ENCODE measurements at regions not wholly inside any gene's neighbourhood (a gene's known extent, or its start where the extent isn't known, plus 50 kb on each side); places are given as distances from the start of the nearest gene placed in this dataset.
A peak's percentile ranks its signal among the peaks of the same experiment; 100 is the strongest.

GRCh38 chr12:123077298-123078119 lies 73.4 kb downstream of the PITPNM2 start:
- DNase-seq (ENCODE audit: low read depth): no peak

DNA sequence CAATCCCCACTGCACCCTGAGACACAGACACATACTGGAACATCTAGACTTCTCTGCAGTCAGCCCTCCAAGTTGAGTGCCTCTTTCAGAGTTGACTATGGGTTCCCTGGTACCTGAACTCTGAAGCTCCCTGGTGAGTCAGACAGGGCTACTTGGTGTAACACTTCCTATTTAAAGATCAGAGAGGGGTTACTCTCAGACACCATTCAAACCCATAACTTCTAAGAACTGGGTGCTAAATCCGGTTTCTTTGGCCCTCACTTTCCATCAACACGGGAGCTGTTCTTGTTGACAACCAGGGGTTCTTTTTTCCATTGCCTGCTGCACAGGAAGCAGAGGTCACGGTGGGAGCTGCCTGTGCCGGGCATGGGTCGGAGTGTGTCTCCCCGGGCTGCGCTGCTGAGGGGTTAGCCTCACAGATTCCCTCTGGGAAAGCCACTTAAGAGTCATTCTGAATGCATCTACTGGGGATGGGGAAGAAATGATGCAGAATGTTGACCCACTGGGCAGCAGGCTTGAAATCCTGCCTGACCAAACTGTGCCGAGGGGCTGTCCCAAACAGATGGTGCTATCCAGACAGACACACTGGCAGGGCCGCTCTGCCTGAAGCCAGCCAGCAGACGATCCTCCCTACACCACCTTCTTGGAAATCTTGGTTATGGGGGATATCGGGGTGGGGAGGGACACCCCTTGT lies 74.1 kb downstream of the PITPNM2 start:
- DNase-seq (ENCODE audit: low read depth): no peak

DNA sequence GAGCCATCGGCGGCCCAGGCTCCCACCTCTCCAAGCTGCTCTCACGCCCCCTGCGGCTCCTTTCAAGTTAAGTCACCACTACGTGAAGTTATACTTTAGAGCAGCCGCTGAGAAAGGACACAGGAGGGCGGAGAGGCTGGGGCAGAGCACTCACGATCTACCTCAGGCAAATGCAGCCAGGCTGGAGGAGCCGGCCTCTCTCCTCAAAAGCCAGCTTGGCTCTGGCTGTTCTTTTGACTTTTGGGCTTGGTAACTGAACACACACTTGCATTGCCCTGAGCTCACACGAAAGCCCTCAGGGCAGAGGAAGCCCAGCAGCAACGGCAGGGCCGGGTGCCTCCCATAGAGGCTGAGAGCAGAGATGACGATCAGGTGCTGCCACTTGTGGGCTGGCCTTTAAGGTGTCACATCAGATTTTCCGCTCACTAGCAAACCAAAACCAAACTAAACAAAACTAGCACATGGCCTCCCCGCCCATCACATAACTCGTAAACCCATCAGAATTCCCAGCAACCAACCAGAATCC lies 75.2 kb downstream of the PITPNM2 start:
- DNase-seq (ENCODE audit: low read depth): no peak

DNA sequence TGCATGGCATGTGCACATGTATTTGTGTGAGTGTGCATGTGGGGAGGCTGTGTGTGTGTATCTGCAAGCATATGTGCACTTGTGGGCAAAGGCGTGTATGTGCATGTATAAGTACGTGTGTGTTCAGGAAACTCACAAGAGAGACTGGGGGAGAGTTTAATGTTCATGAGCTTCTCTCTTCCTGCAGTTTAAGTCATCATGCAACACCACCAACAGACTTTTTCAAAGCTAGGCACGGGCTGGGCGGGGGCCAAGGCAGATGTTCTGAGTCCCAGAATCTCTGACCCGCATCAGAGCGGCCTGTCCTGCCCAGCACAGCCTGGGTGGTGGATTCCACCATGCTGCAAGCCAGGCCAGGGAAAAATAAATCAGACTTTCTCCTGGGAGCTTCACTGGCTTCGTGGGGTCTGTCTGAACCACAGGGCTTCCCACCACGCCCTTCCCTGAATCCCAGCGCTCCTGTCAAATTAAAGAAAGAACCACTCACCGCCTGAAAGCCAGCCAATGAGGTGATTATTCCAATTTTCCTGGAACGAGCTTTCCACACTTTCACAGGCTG lies 75.7 kb downstream of the PITPNM2 start:
- DNase-seq (ENCODE audit: low read depth): no peak

GRCh38 chr12:123073962-123074801 lies 76.7 kb downstream of the PITPNM2 start:
- DNase-seq (ENCODE audit: low read depth): no peak

- DNase-seq (ENCODE audit: low read depth): no peak
Observed at GRCh38 chr12:123073292-123073691, 77.6 kb downstream of the PITPNM2 start.

GRCh38 chr12:123071857-123072256 lies 79.0 kb downstream of the PITPNM2 start:
- DNase-seq (ENCODE audit: low read depth): no peak

DNA sequence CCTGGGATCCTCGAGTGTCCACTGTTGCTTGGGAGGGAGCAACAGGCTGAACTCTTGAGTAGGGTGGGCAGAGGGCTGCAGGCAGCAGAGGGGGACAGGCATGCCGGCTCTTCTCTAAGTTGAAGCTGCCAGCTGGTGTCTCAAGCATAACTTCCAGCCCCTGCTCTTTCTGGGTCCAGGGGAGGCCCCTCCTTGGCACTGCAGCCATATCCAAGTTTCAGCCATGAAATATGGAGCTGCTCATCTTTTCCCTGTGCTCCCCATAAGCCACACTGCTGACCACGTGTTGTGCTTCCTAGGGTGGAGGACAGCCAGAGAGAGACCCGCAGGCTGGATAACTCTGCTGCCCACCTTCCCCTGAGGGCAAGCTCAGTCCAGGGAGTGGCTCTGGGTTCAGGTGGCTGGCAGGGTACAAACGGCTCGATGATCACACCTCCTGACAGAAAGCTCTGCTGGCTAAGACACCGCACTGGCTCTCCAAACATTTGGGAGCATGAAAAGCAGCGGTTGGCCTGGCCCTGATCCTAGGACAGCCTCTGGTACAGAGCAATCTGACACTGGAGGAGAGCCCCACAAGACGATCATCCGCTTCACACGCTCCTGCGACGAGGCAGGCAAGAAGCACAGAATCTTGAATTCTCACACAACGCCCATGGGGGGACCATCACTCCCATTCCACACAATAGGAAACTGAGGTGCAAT lies 79.6 kb downstream of the PITPNM2 start:
- no peak for DNase-seq (ENCODE audit: low read depth)

DNA sequence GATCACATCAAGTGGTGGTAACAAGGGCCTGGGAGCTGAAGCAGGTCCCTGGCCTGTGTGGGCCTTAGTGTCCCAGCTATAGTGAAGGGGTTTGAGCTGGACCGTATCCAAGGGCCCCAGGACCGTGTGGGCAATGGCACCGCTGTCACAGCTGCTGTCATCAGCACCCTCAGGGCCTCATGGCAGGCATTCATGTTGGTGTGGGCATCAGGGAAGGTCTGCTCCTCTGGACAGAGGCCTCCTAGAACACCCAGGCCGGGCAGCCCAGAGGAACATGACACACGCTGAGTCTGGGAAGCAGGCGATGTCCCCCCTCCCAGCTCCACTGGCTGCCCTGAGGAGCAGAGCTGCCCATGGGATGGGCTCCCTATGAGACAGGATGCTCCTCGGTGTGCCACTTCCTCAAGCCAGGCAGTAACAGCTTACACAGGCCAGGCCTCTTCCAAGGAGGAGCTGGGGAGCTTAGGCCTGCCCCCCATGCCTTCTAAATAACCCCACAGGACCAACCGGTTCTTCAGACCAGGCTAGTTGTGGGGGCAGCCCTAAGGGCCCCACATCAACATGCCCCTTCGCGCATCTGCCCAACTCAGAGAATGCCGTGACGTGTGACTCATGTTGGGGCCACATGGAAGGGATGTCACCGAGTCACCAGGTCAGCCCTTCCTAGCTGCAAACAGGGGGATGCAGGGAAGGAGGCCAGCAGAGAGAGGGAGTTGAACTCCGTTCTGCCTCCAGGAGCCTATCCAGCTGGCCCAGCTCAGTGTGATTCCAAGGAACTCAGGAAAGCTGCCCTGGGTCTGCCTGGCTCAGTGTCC lies 80.4 kb downstream of the PITPNM2 start:
- no peak for DNase-seq (ENCODE audit: low read depth)

- no peak for DNase-seq (ENCODE audit: low read depth)
Observed at GRCh38 chr12:123069436-123070266, 81.2 kb downstream of the PITPNM2 start.

GRCh38 chr12:123067654-123068053 lies 83.2 kb downstream of the PITPNM2 start:
- no peak for DNase-seq (ENCODE audit: low read depth)

GRCh38 chr12:123066384-123066710 lies 84.5 kb downstream of the PITPNM2 start:
- DNase-seq (ENCODE audit: low read depth): no peak

GRCh38 chr12:123065676-123066383 lies 85.1 kb downstream of the PITPNM2 start:
- DNase-seq (ENCODE audit: low read depth): no peak

DNA sequence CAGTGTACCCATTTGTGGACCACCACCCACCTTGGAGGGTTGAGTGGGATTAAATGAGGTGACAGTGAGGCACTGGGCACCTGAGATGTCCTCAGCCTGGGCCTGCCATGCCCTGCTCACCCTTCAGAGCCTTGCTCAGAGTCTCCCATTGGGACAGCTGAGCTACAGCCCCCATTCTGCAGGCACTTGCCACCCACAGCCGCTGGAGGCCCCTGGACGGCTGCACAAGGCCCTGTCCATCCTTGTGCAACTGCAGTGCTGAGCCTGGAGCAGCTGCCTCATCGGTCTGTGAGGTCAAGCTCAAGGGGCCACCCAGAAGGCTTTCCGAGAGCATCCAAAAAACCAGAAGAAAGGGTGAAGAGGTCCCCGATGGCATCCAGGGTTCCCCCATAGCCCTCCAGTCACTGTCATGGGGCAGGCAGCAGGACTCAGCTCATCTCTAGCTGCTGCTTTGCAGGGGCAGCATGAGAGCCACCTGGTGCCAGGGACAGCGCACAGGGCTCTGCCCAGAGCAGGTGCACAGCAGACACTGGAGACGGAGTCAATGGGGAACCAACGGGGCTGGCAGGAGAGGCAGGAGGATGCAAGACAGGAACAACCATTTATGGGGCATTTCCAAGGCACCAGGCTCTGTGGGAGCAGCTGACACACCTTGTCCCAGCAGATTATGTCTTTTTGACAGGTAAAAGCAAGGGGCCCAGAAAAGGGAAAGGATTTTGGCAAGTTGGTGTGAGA lies 84.6 kb downstream of the ARL6IP4 start:
- DNase-seq (ENCODE audit: low read depth): no peak

DNA sequence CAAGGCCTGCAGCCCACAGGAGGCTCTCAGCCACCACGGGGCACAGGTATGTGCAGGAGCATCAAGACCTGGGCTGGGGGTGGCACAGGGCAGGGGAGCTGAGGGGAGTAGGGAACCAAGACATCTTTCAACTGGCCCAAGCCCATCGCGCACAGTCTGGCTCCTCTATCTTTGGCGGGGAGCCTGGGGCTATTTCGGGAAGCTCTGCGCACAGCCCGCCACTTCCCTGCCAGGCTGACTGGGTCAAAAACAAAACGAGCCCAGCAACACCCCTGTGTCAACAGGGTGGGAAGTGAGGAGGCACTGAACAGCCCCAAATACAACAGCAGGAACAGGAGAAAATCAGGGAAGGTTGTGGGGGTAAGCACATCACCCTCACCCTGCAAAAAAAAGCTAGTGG lies 83.9 kb downstream of the ARL6IP4 start:
- DNase-seq (ENCODE audit: low read depth): no peak

DNA sequence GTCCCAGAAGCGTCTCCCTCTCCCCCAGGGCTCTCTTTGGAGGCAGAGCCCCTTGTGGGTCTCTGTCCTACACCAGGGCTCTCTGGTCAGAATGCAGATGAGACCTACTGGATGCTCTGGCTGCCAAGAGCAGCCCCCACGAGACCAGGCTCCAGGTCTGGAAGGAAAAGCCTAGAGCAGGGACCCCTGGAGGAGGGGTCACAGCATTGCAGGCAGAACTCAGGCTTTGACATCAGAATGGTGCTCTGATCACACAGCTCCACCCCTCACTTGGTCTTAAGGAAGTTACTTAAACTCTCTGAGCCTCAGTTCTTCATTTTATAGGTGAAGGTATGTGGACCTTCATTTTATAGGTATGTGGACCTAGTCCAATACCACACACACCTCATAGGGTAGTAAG lies 83.1 kb downstream of the ARL6IP4 start:
- no peak for DNase-seq (ENCODE audit: low read depth)

DNA sequence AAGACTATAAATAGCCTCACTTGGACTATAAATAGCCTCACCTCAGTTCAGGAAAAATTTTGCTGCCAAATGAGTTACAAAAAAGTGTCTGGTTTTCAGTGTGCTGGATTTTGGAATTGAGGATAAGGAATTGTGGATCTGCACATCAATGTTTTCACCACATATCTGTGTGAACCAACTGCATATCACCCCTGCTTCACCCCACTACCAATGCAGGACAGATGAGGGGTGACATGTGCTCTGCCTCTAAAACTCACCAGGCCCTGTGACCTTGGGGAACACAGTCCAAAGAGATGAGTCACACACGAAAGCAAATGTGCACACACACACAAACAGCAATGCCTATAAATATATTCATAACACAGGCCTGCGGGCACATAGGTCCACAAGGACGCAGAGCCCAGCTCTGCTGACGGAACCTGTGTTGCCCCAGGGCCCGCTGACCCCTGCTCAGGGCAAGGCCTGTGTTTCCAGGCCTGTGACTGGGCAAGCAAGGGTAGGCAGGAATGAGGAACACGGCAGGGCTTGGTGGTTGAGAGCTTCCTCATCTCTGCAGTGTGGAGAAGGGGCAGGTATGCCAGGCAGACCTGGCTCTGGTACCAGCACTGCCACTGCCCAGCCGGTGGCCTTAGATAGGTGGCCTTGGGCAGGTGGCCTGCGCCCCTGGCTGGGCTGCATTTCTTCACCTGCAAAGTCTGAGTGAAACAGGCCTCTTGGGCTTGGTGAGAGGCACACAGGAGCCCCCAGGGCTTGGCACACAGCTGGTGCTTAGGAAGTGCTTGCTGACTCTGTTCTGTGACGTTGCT lies 82.4 kb downstream of the ARL6IP4 start:
- DNase-seq (ENCODE audit: low read depth): peak; percentile 40

All from non-pigmented ciliary epithelial cell (primary cell).